ENCODE measurements at regions not wholly inside any gene's neighbourhood (a gene's known extent, or its start where the extent isn't known, plus 50 kb on each side); places are given as distances from the start of the nearest gene placed in this dataset.

GRCh38 chr6:21386744-21387143 is 206.8 kb upstream of the SOX4 start:
- TF ChIP-seq, protein P1, sequence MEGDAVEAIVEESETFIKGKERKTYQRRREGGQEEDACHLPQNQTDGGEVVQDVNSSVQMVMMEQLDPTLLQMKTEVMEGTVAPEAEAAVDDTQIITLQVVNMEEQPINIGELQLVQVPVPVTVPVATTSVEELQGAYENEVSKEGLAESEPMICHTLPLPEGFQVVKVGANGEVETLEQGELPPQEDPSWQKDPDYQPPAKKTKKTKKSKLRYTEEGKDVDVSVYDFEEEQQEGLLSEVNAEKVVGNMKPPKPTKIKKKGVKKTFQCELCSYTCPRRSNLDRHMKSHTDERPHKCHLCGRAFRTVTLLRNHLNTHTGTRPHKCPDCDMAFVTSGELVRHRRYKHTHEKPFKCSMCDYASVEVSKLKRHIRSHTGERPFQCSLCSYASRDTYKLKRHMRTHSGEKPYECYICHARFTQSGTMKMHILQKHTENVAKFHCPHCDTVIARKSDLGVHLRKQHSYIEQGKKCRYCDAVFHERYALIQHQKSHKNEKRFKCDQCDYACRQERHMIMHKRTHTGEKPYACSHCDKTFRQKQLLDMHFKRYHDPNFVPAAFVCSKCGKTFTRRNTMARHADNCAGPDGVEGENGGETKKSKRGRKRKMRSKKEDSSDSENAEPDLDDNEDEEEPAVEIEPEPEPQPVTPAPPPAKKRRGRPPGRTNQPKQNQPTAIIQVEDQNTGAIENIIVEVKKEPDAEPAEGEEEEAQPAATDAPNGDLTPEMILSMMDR (IDR thresholded peaks at IDR 0.05; ENCODE audit: insufficient read depth, low read length) = no peak
- TF ChIP-seq POLR2AphosphoS5 (IDR thresholded peaks at IDR 0.05; ENCODE audit: low read depth) = no peak
- TF ChIP-seq GABPA (IDR thresholded peaks at IDR 0.05; ENCODE audit: low read depth) = no peak
- TF ChIP-seq REST (IDR thresholded peaks at IDR 0.05; ENCODE audit: insufficient replicate concordance, low read depth) = no peak

Measured in HL-60 (cell line).